GM12891 (cell line): ENCODE measurements at regions not wholly inside any gene's neighbourhood (a gene's known extent, or its start where the extent isn't known, plus 50 kb on each side); places are given as distances from the start of the nearest gene placed in this dataset.
"Not testable (repeated sequence)": the region's sequence is repeated elsewhere in the genome, so short reads cannot be mapped to it uniquely, and the experiment has no call there.

Experiments
- DNase-seq: peaks from one replicate; pipeline ENCODE4 v3.0.0; 2011; ENCODE audit warnings: low spot score; ENCODE audit not compliant: insufficient read length
- FAIRE-seq: peaks from 2 replicates; lab custom pipeline; 2011; peaks lifted over from hg19 to GRCh38; lab: Jason Lieb, UNC
- PAX5 ChIP-seq: IDR thresholded peaks from 2 replicates; pipeline ENCODE4 v1.6.1; 2011; ENCODE audit warnings: low read length, moderate library complexity, mild to moderate bottlenecking; ENCODE audit not compliant: insufficient read depth, severe bottlenecking
- POLR2A ChIP-seq: IDR thresholded peaks from 2 replicates; pipeline ENCODE4 v1.6.1; 2011; ENCODE audit warnings: low read depth, low read length, control low read depth
- POLR2AphosphoS5 ChIP-seq: IDR thresholded peaks from 2 replicates; pipeline ENCODE4 v1.6.1; 2011; ENCODE audit warnings: low read depth, low read length, control low read depth
- POU2F2 ChIP-seq: IDR thresholded peaks from 2 replicates; pipeline ENCODE4 v1.6.1; 2011; ENCODE audit warnings: low read depth, mild to moderate bottlenecking, control low read depth, low read length, moderate library complexity
- SPI1 ChIP-seq: IDR thresholded peaks from 2 replicates; pipeline ENCODE4 v1.6.1; 2011; ENCODE audit warnings: low read depth, low read length, control low read depth
- TAF1 ChIP-seq: IDR thresholded peaks from 2 replicates; pipeline ENCODE4 v1.6.1; 2011; ENCODE audit warnings: low read depth, low read length, control low read depth

GRCh38 chrX:94850811-94851210 is 1176.8 kb downstream of the FAM133A start:
- FAIRE-seq (no peak), DNase-seq (no peak)
- TF ChIP-seq POU2F2 (no peak), PAX5 (no peak), TAF1 (no peak), POLR2A (no peak), POLR2AphosphoS5 (no peak), SPI1 (no peak)

DNA sequence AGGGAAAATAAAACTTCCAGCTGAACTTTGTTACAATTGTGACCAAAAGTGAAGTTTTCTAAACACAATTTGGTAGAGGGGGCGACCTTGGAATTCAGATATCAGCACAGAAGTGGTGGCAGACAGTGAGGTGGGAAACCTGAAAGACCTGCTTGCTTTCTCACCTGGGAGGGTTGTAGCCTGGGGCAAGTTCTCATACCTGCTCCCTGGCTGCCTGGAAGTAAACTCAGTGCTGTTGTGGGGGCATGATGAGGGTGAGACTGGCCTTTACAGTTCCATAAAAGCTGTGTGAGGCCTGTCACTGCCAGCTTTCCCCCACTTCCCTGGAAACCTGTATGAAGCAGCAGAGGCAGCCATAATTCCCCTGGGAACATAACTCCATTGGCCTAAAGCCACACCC is 1180.2 kb downstream of the FAM133A start:
- no peak for DNase-seq
- FAIRE-seq: no peak
- TF ChIP-seq POLR2AphosphoS5 (no peak), PAX5 (no peak)

GRCh38 chrX:94862470-94862869 is 1188.5 kb downstream of the FAM133A start:
- DNase-seq, FAIRE-seq: not testable (repeated sequence)

- no peak for TF ChIP-seq SPI1
- TF ChIP-seq POLR2AphosphoS5: no peak
- TF ChIP-seq POU2F2: no peak
- TF ChIP-seq POLR2A: no peak
- TF ChIP-seq TAF1: no peak
- TF ChIP-seq PAX5: no peak
- no peak for DNase-seq
- FAIRE-seq: no peak
Measured at GRCh38 chrX:94871640-94872039, 1197.6 kb downstream of the FAM133A start.

GRCh38 chrX:94901849-94902248 is 1227.8 kb downstream of the FAM133A start:
- TF ChIP-seq PAX5 (no peak), SPI1 (no peak), POU2F2 (no peak), TAF1 (no peak), POLR2AphosphoS5 (no peak), POLR2A (no peak)
- no peak for DNase-seq
- FAIRE-seq: no peak

GRCh38 chrX:94908171-94908570 is 1234.2 kb downstream of the FAM133A start:
- TF ChIP-seq SPI1 (no peak), TAF1 (no peak), POU2F2 (no peak)
- FAIRE-seq (no peak), DNase-seq (no peak)

- DNase-seq (no peak), FAIRE-seq (no peak)
- no peak for TF ChIP-seq POLR2AphosphoS5
Measured at GRCh38 chrX:94908648-94909047, 1234.6 kb downstream of the FAM133A start.

DNA sequence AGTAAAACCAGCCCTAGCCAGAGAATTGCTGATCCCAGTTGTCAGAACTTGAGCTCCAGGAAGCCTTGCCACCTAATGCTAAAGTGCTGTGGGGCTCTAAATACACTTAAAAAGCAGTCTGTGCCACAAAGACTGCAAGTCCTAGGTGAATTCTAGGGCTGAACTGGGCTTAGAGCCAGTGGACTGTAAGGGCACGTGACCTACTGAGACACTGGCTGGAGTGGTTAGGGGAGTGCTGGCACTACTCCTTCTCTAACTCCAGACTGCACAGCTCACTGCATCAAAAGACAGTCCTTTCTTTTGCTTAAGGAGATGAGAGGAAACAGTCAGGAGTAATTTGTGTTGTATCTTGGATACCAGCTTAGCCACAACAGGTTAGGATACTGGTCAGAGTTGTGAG is 1240.2 kb downstream of the FAM133A start:
- TF ChIP-seq POU2F2: no peak
- no peak for TF ChIP-seq PAX5
- no peak for DNase-seq
- FAIRE-seq: no peak

- TF ChIP-seq SPI1 (peak; percentile 85), POU2F2 (no peak)
- FAIRE-seq: peak; percentile 89
- no peak for DNase-seq
Measured at GRCh38 chrX:94932278-94932965, 1258.4 kb downstream of the FAM133A start.

DNA sequence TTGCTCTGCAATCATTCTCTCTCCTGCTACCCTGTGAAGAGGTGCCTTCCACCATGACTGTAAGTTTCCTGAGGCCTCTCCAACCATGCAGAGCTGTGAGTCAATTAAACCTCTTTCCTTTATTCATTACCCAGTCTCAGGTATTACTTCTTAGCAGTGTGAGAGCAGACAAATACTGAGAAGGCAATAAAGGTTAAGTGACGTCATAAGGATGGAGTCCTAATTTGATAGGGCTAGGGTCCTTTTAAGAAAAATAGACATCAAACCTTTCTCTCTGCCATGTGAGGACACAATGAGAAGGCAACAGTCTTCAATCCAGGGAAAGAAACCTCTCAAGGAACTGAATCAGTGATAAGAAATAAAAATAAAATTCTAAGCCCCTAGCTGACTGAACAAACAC is 1262.7 kb downstream of the FAM133A start:
- TF ChIP-seq POLR2AphosphoS5: no peak
- no peak for TF ChIP-seq POLR2A
- no peak for TF ChIP-seq PAX5
- TF ChIP-seq TAF1: no peak
- no peak for TF ChIP-seq SPI1
- TF ChIP-seq POU2F2: no peak
- FAIRE-seq (no peak), DNase-seq (no peak)

DNA sequence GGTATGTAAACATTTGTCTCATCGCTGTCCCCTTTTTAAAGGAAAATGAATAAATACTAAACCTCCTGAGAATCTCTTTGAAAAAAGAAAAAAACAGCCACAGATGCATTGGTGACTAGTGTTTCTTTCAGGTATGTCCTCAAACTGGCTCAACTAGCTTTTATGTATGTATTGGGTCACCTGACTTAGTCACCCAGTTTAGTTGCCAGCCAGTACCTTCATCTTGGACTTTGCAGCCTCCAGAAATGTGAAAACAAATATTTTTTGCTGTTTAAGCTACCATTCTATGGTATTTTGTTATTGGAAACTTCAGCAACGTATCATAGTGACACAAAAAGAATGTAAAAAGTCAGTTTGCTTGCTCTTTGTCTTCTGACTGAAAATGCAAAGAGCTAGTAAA is 1263.5 kb downstream of the FAM133A start:
- no peak for TF ChIP-seq SPI1
- no peak for TF ChIP-seq PAX5
- no peak for TF ChIP-seq POLR2AphosphoS5
- no peak for TF ChIP-seq POLR2A
- no peak for TF ChIP-seq TAF1
- no peak for TF ChIP-seq POU2F2
- DNase-seq (no peak), FAIRE-seq (no peak)
